GM21381 (cell line): ENCODE measurements at regions not wholly inside any gene's neighbourhood (a gene's known extent, or its start where the extent isn't known, plus 50 kb on each side); places are given as distances from the start of the nearest gene placed in this dataset.
"Not testable (repeated sequence)": the region's sequence is repeated elsewhere in the genome, so short reads cannot be mapped to it uniquely, and the experiment has no call there.

Experiments used
- ATAC-seq: cut with Tn5 transposase; IDR thresholded peaks from one replicate; pipeline ENCODE4 v1.9.1; 2021; ENCODE audit warnings: mild to moderate bottlenecking, moderate library complexity; ENCODE audit not compliant: unreplicated experiment

GRCh38 chr10:78231939-78232338 lies 198.3 kb downstream of the RPS24 start:
- no peak for ATAC-seq

DNA sequence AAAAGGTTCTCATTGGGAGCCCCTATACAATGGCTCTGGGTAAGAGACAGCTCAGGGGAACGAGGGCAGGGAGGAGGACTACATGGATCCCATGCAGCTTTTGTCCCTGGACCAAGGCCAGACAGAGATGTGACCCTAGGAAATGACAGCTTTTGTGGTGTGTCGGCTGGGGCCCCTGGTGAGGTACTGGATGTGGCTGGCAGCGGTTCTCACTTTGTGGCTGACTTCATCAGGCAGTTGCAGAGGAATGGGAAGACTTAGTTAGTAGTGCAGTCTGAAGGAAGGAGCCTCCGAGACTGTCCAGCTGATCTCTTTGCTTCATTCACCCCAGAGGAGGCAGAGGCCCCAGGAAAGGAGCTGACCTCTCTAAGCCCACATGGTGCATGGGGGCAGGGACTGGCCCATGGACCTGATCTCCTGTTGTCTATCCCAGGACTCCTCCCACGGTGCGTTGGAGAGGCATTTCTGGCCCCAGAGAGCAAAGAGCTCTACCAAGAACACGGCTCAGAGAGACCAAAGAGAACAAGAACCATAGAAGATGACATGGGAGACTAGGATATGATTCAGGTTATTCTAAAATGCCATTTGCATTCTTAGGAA lies 202.9 kb downstream of the RPS24 start:
- ATAC-seq: no peak

DNA sequence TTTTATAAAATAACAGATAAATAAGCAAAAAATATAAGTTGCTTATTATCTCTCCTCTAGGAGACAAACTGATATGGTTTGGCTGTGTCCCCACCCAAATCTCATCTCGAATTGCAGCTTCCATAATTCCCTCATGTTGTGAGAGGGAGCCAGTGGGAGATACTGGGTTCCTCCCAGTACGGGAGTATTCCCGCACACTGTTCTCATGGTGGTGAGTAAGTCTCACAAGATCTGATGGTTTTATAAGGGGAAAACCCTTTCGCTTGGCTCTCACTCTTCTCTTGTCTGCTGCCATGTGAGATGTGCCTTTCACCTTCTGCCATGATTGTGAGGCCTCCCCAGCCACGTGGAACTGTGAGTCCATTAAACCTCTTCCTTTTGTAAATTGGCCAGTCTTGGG lies 204.3 kb downstream of the RPS24 start:
- not testable (repeated sequence) for ATAC-seq

DNA sequence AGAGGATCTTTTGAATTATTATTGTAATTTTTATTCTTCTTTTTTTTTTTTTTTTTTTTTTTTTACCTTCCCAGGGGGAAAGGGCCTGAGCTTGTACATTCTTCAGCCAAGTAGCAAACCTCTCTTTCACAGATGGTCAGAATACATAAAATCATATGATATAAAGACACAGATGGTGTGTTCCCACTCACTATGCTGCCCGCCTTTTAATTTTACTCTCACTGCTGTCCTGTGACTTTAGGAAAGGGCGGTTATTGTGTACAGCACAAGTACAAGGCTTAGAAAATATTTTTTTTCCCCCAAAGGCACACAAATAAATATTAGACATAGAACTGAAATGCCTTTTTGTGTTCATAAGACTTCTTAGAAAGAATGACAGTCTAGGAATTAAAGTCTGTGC lies 213.6 kb downstream of the RPS24 start:
- ATAC-seq: no peak

GRCh38 chr10:78247821-78248220 lies 214.2 kb downstream of the RPS24 start:
- ATAC-seq: no peak

GRCh38 chr10:78248651-78249464 lies 215.2 kb downstream of the RPS24 start:
- ATAC-seq: no peak

GRCh38 chr10:78249690-78250089 lies 216.0 kb downstream of the RPS24 start:
- no peak for ATAC-seq

- ATAC-seq: no peak
Measured at GRCh38 chr10:78250313-78251015, 216.8 kb downstream of the RPS24 start.

DNA sequence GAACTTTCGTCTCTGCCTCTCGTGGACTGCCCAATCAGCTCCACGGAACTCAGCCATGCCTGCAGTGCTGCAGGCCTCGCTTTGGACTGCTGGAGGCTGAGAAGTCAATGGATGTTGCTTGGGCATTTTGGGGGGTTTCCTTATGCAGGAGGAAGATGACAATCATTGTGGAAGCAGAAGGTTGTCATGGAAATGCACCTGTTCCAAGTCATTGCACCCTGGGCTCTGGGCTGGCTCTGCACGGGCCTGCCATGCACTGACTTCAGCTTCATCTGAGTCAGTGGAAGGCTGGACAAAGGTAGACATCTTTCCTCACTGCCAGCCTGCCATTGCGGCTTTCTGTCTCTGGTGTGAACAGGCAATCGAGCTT lies 217.3 kb downstream of the RPS24 start:
- no peak for ATAC-seq

DNA sequence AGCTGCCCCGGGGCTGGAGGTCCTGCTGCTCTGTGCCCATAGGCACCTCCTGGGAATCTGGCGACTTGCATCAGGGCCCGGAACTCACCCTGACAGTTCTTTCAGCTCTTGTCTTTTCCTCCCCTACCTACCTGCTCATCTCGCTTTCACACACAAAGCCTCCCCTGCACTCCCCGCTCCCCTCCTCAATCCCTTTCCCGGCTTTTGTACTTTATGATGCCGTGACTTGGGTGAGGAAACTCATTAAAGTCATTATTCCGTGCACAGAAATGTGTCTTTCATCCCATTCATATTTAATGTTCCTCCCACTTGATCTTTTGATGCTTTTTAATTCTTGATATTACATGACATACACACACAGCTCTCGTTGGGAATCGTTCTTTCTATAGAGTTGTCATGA lies 218.6 kb downstream of the RPS24 start:
- ATAC-seq: no peak

DNA sequence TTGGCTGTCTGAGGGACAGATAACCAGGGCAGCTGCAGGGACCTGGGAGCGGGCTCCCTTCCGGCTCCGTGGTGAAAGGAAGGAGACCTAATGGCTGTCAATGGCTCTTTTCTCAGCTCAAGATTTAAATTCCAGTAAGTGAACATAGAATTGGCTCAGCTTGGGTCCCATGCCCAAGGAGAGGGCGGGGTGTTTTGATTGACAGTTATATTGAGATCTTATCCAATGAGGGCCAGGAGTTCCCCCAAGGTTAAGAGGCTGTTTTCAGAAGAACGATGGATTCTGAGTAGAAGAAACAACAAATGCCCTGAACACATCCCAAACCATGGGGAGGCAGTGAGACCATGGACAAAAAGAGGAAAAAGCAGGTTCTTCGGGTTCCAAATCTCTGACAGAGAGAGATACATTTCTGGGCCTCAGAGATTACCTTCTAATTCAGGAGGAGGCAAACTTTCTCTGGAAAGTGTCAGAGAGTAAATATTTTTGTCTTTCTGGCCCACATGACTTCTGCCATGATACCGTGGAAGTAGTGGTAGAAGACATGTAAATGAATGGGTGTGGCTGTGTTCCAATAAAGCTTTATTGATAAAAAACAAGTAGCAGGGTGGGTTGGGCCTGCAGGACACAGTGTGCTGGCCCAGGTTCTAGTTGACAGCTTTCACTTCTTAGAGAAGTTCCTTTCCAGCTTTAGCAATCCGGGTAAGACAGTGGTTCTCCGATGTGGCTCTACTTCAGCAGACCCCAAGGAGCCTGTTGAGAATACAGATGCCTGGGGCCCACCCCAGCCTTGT lies 219.6 kb downstream of the RPS24 start:
- ATAC-seq: no peak

DNA sequence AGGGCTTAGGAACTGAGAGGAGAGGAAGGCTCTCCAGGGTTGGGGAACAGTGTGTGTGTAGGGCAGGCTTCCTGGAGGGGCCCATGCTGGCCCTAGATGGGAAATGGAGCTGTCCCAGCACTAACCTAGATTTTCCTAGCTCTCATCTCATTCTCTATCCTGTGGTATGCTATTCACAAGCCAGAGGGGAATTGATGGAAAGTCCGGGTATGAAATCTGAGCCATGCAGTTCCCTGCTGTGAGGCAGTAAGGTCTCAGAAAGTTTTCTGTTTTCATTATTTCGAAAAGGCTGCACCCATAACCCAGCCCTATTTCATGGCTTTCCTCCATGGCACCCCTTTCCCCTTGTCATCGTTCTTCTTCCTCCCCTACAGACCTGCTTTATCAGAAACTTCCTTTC lies 220.3 kb downstream of the RPS24 start:
- ATAC-seq: no peak

DNA sequence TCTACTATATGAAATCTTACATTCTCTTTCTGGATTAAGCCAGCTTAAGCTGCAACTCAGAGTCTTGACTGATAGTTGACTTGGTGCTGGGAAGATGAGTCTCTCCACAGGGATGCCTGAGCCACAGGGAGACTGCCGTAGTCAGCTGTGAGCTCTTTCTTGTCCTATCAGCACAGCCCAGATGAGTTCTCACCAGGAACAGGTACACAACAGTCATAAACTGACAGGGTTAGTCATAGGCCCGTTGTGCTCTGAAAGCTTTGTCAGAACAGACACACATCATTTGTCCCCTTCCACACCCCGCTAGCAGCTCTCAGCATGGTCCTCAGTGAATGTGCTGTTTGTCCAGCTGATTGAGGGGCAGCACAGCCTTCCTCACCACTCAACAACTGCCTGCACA lies 221.6 kb downstream of the RPS24 start:
- no peak for ATAC-seq

GRCh38 chr10:78255796-78256638 lies 222.4 kb downstream of the RPS24 start:
- ATAC-seq: no peak

DNA sequence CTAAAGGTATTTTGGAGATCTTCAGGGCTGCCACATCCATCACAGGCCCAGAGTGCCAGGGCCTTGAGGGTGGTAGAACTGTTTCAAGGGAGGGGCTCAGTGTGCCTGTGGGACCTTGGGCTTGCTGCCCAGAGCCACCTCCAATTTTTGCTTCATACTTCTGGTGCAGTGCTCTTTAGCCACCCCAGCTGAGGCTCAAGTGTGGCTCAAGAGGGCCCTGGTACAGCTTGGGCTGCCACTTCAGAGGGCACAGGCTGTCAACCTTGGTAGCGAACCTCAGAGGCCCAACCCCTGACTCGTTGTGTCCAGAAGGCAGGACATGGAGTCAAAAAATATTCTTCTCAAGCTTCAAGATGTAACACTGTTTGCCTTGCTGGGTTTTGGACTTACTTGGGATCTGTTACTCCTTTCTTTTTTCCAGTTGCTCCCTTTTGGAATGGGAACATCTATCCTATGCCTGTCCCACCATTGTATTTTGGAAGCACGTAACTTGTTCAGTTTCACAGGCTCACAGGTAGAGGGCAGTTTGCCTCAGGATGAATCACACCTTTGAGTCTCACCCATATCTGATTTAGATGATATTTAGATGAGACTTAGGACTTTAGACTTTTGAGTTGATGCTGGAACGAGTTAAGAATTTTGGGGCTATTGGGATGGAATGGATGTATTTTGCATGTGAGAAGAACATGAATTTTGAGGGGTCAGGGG lies 224.8 kb downstream of the RPS24 start:
- ATAC-seq: no peak

DNA sequence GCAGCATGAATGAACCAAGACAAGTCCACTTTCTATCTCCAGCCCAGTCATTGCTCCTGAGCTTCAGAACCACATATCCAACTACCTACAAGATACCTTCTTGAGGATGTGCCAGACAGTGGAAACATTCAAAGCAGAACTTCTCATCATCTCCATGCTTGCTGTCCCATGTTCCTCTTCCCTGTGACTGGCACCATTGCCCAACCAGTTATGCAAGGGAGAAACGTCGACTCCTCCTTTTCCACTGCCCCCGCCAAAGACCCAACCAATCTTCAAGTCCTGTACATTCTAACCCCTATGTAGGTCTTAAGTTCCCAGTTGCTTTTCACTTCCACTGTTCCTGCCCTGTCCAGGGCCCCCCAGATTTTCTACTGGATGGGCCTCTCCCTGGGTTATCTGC lies 225.7 kb downstream of the RPS24 start:
- no peak for ATAC-seq

- no peak for ATAC-seq
Measured at GRCh38 chr10:78260141-78260540, 226.5 kb downstream of the RPS24 start.

DNA sequence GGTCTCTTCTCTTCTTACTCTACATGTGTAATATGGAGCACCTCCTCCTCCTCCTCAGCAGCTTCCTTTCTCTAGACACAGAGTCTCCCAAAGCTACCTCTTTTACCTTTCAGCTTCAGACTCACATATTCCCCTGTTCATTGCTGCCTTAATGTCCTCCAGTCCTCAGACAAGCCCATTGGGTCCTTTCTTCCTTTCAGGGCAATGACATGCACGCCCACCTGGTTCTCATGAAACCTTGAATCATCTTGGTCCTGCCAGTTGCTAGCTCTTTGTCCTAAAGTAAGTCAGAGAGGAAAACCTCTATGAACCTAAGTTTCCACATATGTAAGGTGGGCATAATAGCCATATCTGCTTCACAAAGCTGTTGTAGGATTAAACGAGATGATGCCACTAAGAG lies 227.0 kb downstream of the RPS24 start:
- ATAC-seq: no peak

DNA sequence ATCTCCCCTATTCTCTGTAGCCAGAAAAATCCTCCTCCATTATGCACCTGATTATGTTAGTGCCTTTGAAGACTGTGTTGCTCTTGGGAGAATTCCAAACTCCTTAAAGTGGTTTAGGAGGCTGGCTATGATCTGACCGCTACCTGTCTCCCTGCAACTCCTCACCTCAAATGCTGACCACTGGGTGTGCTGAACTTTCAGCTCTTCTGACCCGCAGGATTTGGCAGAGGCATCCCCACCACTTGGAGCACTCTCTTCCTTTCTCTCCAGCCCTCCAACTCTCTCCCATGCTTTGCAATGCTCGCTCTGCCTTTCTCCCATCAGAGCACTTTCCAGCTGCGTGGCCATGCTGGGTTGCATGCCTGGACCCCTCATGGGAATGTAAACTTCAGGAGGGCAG lies 227.6 kb downstream of the RPS24 start:
- ATAC-seq: no peak

DNA sequence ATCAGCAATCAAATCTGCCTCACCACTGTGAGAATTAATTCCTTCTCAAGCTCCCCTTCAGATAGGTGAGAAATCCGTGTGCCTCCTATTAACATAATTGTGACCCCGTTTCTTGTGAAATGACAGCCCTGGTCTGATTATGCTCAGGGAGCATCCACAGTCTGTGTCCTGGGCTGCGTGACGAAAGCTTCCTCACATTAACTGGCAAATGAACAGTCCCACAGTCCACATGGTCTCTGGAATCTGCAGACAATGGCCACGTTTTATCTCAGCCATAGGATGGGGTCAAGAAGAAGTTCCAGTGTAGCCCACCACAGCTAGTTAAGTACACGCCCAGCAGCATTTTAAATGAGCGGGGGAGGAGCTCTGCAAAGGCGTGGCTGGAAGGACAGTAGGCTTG lies 229.2 kb downstream of the RPS24 start:
- no peak for ATAC-seq
